Skeletal muscle tissue (tissue), 3 donors: ENCODE measurements at regions not wholly inside any gene's neighbourhood (a gene's known extent, or its start where the extent isn't known, plus 50 kb on each side); places are given as distances from the start of the nearest gene placed in this dataset.

Experiments
- H3K27ac ChIP-seq: one replicate; pipeline ENCODE4 v1.7.0; 2013; ENCODE audit warnings: mild to moderate bottlenecking, low read depth, low read length, inconsistent platforms
- H3K27me3 ChIP-seq, 3 donors: one replicate each; pipeline ENCODE4 v1.7.0; 2013; ENCODE audit warnings: low read length in 3 of 3; ENCODE audit not compliant: control insufficient read depth in 3 of 3, insufficient read depth in 3 of 3
- H3K36me3 ChIP-seq, 3 donors: one replicate each; pipeline ENCODE4 v1.7.0; 2013; ENCODE audit warnings: low read length in 3 of 3; ENCODE audit not compliant: control insufficient read depth in 3 of 3, insufficient read depth in 3 of 3
- H3K4me1 ChIP-seq, 3 donors: one replicate each; pipeline ENCODE4 v1.7.0; 2013; ENCODE audit warnings: low read length in 3 of 3, mild to moderate bottlenecking in 3 of 3; ENCODE audit not compliant: control insufficient read depth in 3 of 3, insufficient read depth in 3 of 3
- H3K4me3 ChIP-seq, 3 donors: one replicate each; pipeline ENCODE4 v1.7.0; 2013; ENCODE audit warnings: low read length in 3 of 3
- H3K9ac ChIP-seq, 3 donors: one replicate each; pipeline ENCODE4 v1.7.0; 2013; ENCODE audit warnings: low read length in 3 of 3, mild to moderate bottlenecking in 3 of 3, moderate library complexity in 2 of 3, low read depth in 1 of 3
- H3K9me3 ChIP-seq, 3 donors: one replicate each; pipeline ENCODE4 v1.7.0; 2013; ENCODE audit warnings: low read length in 3 of 3; ENCODE audit not compliant: control insufficient read depth in 3 of 3
- donor health status: Osteomylitis.

- Histone ChIP-seq H3K27me3 (no peaks in the 10 kb centered on the region), H3K4me1 (no peaks in the 10 kb centered on the region), H3K9me3 (no peaks in the 10 kb centered on the region), H3K36me3 (no peaks in the 10 kb centered on the region), H3K27ac (no peak overlapping the region), H3K9ac (no peak overlapping the region), H3K4me3 (no peak overlapping the region)
Observed at GRCh38 chr2:39999864-40000263, 220.8 kb upstream of the THUMPD2 start.

- Histone ChIP-seq H3K9ac (no peak overlapping the region), H3K9me3 (no peaks in the 10 kb centered on the region), H3K36me3 (no peaks in the 10 kb centered on the region), H3K27ac (no peak overlapping the region), H3K4me3 (no peak overlapping the region), H3K27me3 (no peaks in the 10 kb centered on the region), H3K4me1 (no peaks in the 10 kb centered on the region)
Observed at GRCh38 chr2:39998617-39999016, 219.6 kb upstream of the THUMPD2 start.

GRCh38 chr2:39996653-39997080 is 217.6 kb upstream of the THUMPD2 start:
- H3K4me3 ChIP-seq: no peak overlapping the region
- H3K9me3 ChIP-seq: no peaks in the 10 kb centered on the region
- H3K9ac ChIP-seq: no peak overlapping the region
- no peaks in the 10 kb centered on the region for H3K4me1 ChIP-seq
- H3K36me3 ChIP-seq: no peaks in the 10 kb centered on the region
- no peaks in the 10 kb centered on the region for H3K27me3 ChIP-seq
- no peak overlapping the region for H3K27ac ChIP-seq

GRCh38 chr2:39995005-39995737 is 216.1 kb upstream of the THUMPD2 start:
- Histone ChIP-seq H3K4me3 (no peak overlapping the region), H3K9me3 (no peaks in the 10 kb centered on the region), H3K27me3 (no peaks in the 10 kb centered on the region), H3K36me3 (no peaks in the 10 kb centered on the region), H3K9ac (no peak overlapping the region), H3K27ac (no peak overlapping the region), H3K4me1 (no peaks in the 10 kb centered on the region)

- H3K36me3 ChIP-seq: no peaks in the 10 kb centered on the region
- H3K4me3 ChIP-seq: no peak overlapping the region
- H3K27ac ChIP-seq: no peak overlapping the region
- H3K4me1 ChIP-seq: no peaks in the 10 kb centered on the region
- H3K9ac ChIP-seq: no peak overlapping the region
- no peaks in the 10 kb centered on the region for H3K9me3 ChIP-seq
- no peaks in the 10 kb centered on the region for H3K27me3 ChIP-seq
Observed at GRCh38 chr2:39994151-39994550, 215.1 kb upstream of the THUMPD2 start.

- Histone ChIP-seq H3K9ac (no peak overlapping the region), H3K27ac (no peak overlapping the region), H3K4me1 (no peaks in the 10 kb centered on the region), H3K9me3 (no peaks in the 10 kb centered on the region), H3K4me3 (no peak overlapping the region), H3K36me3 (no peaks in the 10 kb centered on the region), H3K27me3 (no peaks in the 10 kb centered on the region)
Observed at GRCh38 chr2:39991298-39991697, 212.2 kb upstream of the THUMPD2 start.

GRCh38 chr2:39990335-39990900 is 211.4 kb upstream of the THUMPD2 start:
- Histone ChIP-seq H3K4me3 (no peak overlapping the region), H3K36me3 (no peaks in the 10 kb centered on the region), H3K4me1 (no peaks in the 10 kb centered on the region), H3K27ac (no peak overlapping the region), H3K9ac (no peak overlapping the region), H3K9me3 (no peaks in the 10 kb centered on the region), H3K27me3 (no peaks in the 10 kb centered on the region)

- Histone ChIP-seq H3K4me3 (no peak overlapping the region), H3K27me3 (no peaks in the 10 kb centered on the region), H3K27ac (no peak overlapping the region), H3K36me3 (no peaks in the 10 kb centered on the region), H3K9me3 (no peaks in the 10 kb centered on the region), H3K9ac (no peak overlapping the region), H3K4me1 (no peaks in the 10 kb centered on the region)
Observed at GRCh38 chr2:39989888-39990287, 210.8 kb upstream of the THUMPD2 start.

- Histone ChIP-seq H3K27ac (no peak overlapping the region), H3K4me3 (no peak overlapping the region), H3K4me1 (no peaks in the 10 kb centered on the region), H3K9me3 (no peaks in the 10 kb centered on the region), H3K27me3 (no peaks in the 10 kb centered on the region), H3K36me3 (no peaks in the 10 kb centered on the region), H3K9ac (no peak overlapping the region)
Observed at GRCh38 chr2:39981883-39982311, 202.8 kb upstream of the THUMPD2 start.

- H3K4me1 ChIP-seq: no peaks in the 10 kb centered on the region
- no peak overlapping the region for H3K27ac ChIP-seq
- no peaks in the 10 kb centered on the region for H3K27me3 ChIP-seq
- H3K4me3 ChIP-seq: no peak overlapping the region
- H3K36me3 ChIP-seq: no peaks in the 10 kb centered on the region
- no peak overlapping the region for H3K9ac ChIP-seq
- H3K9me3 ChIP-seq: no peaks in the 10 kb centered on the region
Observed at GRCh38 chr2:39975476-39976020, 196.5 kb upstream of the THUMPD2 start.
